Right lobe of liver (tissue), 6 donors: ENCODE measurements at regions not wholly inside any gene's neighbourhood (a gene's known extent, or its start where the extent isn't known, plus 50 kb on each side); places are given as distances from the start of the nearest gene placed in this dataset.

Experiments used
- ATAC-seq, 4 donors: fragments of 200-7000 bp; cut with Tn5 transposase; one replicate each; pipeline ENCODE4 v1.9.1; 2020; ENCODE audit warnings: mild to moderate bottlenecking in 4 of 4, moderate library complexity in 4 of 4
- DNase-seq, 3 donors: peaks; one replicate each; pipeline ENCODE4 v3.0.0-alpha.2; 2020
- H3K27ac ChIP-seq, 3 donors: fragments of 200-600 bp; one replicate each; pipeline ENCODE4 v1.8.0; 2022
- H3K27me3 ChIP-seq, 2 donors: fragments of 200-600 bp; one replicate each; pipeline ENCODE4 v1.8.0; 2022
- H3K36me3 ChIP-seq, 4 donors: fragments of 200-600 bp; sonication (generic) in 1 of 4; one replicate each; pipeline versions ENCODE4 v1.5.1 to v1.8.0; 2017 to 2022; ENCODE audit warnings: control low read depth in 1 of 4
- H3K4me1 ChIP-seq, 4 donors: fragments of 200-600 bp; sonication (generic) in 1 of 4; one replicate each; pipeline versions ENCODE4 v1.5.1 to v1.8.0; 2017 to 2022; ENCODE audit warnings: control low read depth in 1 of 4
- H3K4me3 ChIP-seq, 3 donors: fragments of 200-600 bp; one replicate each; pipeline ENCODE4 v1.8.0; 2022
- H3K9me3 ChIP-seq, 4 donors: fragments of 200-600 bp; sonication (generic) in 1 of 4; one replicate each; pipeline versions ENCODE4 v1.5.1 to v1.8.0; 2017 to 2022; ENCODE audit warnings: control low read depth in 1 of 4
- POLR2A ChIP-seq: fragments of 450-650 bp; IDR thresholded peaks from one replicate; pipeline ENCODE4 v1.6.1; 2017; ENCODE audit warnings: antibody characterized with exemption, mild to moderate bottlenecking
- WGBS: methylation state at CpG from one replicate; pipeline ENCODE4 v1.1.6; 2018; ENCODE audit warnings: low coverage, low lambda C conversion rate; ENCODE audit not compliant: insufficient coverage; ENCODE audit errors: missing lambda C conversion rate; 5-methylcytosine and 5-hydroxymethylcytosine counted together
- intact Hi-C, 2 donors: fragments of 100-400 bp; cut with DNase I; formaldehyde crosslinking; loops; one replicate each; pipeline versions ENCODE4 v1.11.2 to v1.14.1; 2022
- TF ChIP-seq, protein P1 (sequence below), 4 donors: fragments of 200-600 bp in 3 of 4; fragments of 450-650 bp in 1 of 4; IDR thresholded peaks; one replicate each; pipeline versions ENCODE4 v1.5.1 to v1.8.0; 2016 to 2022; ENCODE audit warnings: antibody characterized with exemption in 4 of 4, mild to moderate bottlenecking in 2 of 4
- donor health status: DM: no; HTN: yes; CAD: no.
- donor health status: DM: no; HTN: no; CAD: no.
- donor health status: DM: no; HTN: no; CAD: no.
- donor health status: DM: no; HTN: yes; CAD: no.
- donor health status: DM: no; HTN: yes; CAD: no.

DNA sequence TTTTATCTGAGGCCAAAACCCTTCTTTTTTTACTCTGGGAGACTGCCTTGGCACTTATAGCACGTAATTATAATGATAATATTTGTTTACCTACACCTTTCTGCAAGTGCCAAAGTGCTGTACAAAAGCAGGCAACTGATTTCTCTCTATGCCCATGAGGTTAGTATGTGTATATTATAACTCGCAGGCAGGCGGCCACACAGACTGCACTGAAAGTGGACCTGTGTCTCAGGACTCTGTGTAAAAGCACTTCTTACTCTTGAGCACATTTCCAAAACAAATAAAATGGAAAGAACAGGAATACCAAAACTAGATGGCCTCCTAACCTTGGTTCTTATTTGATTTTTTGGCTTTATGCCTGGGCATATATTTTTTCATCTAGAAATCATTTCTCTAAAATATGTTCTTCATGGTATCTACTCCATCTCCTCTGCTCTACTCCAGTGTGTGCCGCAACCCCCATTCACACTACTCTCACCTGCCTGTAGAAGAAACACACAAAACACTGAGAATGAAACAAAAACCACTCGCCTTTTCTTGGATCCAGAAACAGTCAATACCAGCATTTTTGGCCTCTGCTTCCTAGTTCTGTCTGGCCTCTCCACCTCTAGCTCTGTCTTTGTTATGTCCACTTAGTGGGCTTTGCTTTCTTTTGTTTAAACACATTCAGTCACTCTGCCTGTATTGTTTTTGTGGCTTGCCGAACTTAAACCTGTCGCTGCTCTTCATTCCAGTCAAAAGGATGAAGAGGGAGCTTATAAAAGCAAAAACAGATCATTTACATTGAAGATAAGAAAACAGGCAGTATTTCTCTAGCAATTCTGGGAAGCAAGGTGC is 934.5 kb upstream of the TENM3 start:
- H3K27ac ChIP-seq: no peak overlapping the region
- H3K4me1 ChIP-seq: no peaks in the 10 kb centered on the region
- H3K9me3 ChIP-seq: no peaks in the 10 kb centered on the region
- TF ChIP-seq, protein P1, sequence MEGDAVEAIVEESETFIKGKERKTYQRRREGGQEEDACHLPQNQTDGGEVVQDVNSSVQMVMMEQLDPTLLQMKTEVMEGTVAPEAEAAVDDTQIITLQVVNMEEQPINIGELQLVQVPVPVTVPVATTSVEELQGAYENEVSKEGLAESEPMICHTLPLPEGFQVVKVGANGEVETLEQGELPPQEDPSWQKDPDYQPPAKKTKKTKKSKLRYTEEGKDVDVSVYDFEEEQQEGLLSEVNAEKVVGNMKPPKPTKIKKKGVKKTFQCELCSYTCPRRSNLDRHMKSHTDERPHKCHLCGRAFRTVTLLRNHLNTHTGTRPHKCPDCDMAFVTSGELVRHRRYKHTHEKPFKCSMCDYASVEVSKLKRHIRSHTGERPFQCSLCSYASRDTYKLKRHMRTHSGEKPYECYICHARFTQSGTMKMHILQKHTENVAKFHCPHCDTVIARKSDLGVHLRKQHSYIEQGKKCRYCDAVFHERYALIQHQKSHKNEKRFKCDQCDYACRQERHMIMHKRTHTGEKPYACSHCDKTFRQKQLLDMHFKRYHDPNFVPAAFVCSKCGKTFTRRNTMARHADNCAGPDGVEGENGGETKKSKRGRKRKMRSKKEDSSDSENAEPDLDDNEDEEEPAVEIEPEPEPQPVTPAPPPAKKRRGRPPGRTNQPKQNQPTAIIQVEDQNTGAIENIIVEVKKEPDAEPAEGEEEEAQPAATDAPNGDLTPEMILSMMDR (IDR thresholded peaks at IDR 0.05): no peak
- no peak for TF ChIP-seq POLR2A
- H3K36me3 ChIP-seq: no peaks in the 10 kb centered on the region
- no peak overlapping the region for H3K4me3 ChIP-seq
- no peak for DNase-seq
- no peak for ATAC-seq
- 43% methylated on average over 7 of the region's 7 CpGs for WGBS
- H3K27me3 ChIP-seq: no peaks in the 10 kb centered on the region
- intact Hi-C loops: no loop called here

DNA sequence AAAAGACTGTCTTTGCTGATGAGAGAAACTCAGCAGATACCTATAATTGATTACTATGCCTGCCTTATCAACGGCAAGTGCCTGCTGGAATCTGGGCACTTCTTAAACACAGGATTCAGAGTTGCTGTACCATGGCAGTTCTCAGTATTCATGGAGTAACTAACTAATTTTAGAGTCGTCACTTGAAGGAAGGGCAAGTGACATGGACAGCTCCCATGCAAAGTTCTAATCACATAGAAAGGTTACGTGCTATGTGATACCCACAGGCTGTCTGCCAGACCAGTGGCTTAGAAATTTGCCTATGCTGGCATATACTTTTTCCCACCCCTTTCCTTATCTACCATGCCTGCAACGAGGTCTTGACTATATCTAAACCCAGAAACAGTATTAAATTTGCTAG is 931.1 kb upstream of the TENM3 start:
- ATAC-seq (no peak), DNase-seq (no peak)
- Histone ChIP-seq H3K4me3 (no peak overlapping the region), H3K4me1 (no peaks in the 10 kb centered on the region), H3K27me3 (no peaks in the 10 kb centered on the region), H3K27ac (no peak overlapping the region), H3K36me3 (no peaks in the 10 kb centered on the region), H3K9me3 (no peaks in the 10 kb centered on the region)
- no peak for TF ChIP-seq POLR2A
- TF ChIP-seq, protein P1 (IDR thresholded peaks at IDR 0.05): no peak
- WGBS: 25% methylated on average over 4 of the region's 4 CpGs
- intact Hi-C loops: no loop called here

DNA sequence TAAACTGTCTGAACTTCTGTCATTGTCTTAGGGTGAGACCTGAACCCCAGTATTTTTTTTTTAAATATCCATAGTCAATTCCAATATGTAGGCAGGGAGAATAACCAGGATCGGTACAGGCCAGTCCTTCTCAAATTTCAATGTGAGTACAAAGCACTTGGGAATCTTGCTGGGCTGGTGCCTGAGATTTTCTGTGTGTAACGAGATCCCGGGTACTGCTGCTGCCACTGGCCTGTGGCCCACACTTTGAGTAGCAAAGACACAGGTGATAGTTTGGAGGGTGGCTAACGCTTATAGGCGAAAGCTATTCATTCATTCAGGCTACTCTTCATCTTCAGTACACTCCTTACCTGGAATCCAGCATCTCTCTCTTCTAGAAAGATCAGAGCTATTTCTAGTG is 923.6 kb upstream of the TENM3 start:
- no peak overlapping the region for H3K27ac ChIP-seq
- WGBS: 32% methylated on average over 5 of the region's 5 CpGs
- ATAC-seq: no peak
- no peaks in the 10 kb centered on the region for H3K4me1 ChIP-seq
- H3K27me3 ChIP-seq: no peaks in the 10 kb centered on the region
- intact Hi-C loops: no loop called here
- no peak overlapping the region for H3K4me3 ChIP-seq
- no peak for DNase-seq
- no peaks in the 10 kb centered on the region for H3K36me3 ChIP-seq
- no peak for TF ChIP-seq POLR2A
- TF ChIP-seq, protein P1 (IDR thresholded peaks at IDR 0.05): no peak
- no peaks in the 10 kb centered on the region for H3K9me3 ChIP-seq

DNA sequence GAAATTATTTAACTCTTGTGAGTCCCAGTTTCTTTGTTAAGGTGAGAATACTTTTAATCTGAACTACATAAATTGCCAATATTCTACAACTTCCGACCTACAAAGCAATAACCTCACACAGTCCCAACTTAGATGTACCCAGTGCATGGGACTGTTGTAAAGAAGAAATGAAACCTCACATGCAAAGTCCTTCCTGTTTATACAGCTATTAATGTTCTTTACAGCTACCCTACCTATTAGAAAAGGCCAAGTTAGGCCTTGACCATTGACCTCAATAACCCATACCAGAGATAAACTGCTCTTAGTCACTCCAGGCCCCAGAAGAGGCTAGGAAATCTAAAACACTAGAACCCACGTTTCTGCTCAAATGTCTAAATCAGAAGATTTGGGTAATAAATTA is 920.1 kb upstream of the TENM3 start:
- Histone ChIP-seq H3K27ac (no peak overlapping the region), H3K9me3 (no peaks in the 10 kb centered on the region), H3K4me3 (no peak overlapping the region), H3K27me3 (no peaks in the 10 kb centered on the region), H3K36me3 (no peaks in the 10 kb centered on the region), H3K4me1 (no peaks in the 10 kb centered on the region)
- intact Hi-C loops: no loop called here
- TF ChIP-seq POLR2A: no peak
- TF ChIP-seq, protein P1 (IDR thresholded peaks at IDR 0.05): no peak
- WGBS: 21% methylated on average over 2 of the region's 2 CpGs
- DNase-seq (no peak), ATAC-seq (no peak)
